Spleen (tissue), 11 donors: ENCODE measurements at regions not wholly inside any gene's neighbourhood (a gene's known extent, or its start where the extent isn't known, plus 50 kb on each side); places are given as distances from the start of the nearest gene placed in this dataset.

Source experiments
- DNase-seq: peaks from one replicate; pipeline ENCODE4 v3.0.0-alpha.2; 2020
- H3K27ac ChIP-seq, 8 donors: fragments of 200-600 bp; sonication (generic) in 7 of 8; 1 replicate in 4 of 8; 2 replicates in 4 of 8; pipeline versions ENCODE4 v1.5.0 to v1.8.0; 2016 to 2021; ENCODE audit warnings: inconsistent platforms in 4 of 8, mild to moderate bottlenecking in 4 of 8, moderate library complexity in 1 of 8
- H3K27me3 ChIP-seq, 7 donors: fragments of 200-600 bp; sonication (generic) in 6 of 7; replicated peaks in 1 of 7; 1 replicate in 4 of 7; 2 replicates in 3 of 7; pipeline versions ENCODE4 v1.5.0 to v1.8.0; 2016 to 2021; ENCODE audit warnings: inconsistent platforms in 3 of 7, mild to moderate bottlenecking in 1 of 7
- H3K36me3 ChIP-seq, 6 donors: fragments of 200-600 bp; sonication (generic) in 5 of 6; 1 replicate in 4 of 6; 2 replicates in 2 of 6; pipeline versions ENCODE4 v1.5.0 to v1.8.0; 2016 to 2021; ENCODE audit warnings: inconsistent platforms in 2 of 6
- H3K4me1 ChIP-seq, 6 donors: fragments of 200-600 bp; sonication (generic) in 5 of 6; 1 replicate in 3 of 6; 2 replicates in 3 of 6; pipeline versions ENCODE4 v1.5.0 to v1.8.0; 2016 to 2021; ENCODE audit warnings: inconsistent platforms in 3 of 6
- H3K4me3 ChIP-seq, 8 donors: fragments of 200-600 bp; sonication (generic) in 7 of 8; 1 replicate in 4 of 8; 2 replicates in 4 of 8; pipeline versions ENCODE4 v1.5.0 to v1.8.0; 2016 to 2021; ENCODE audit warnings: inconsistent platforms in 4 of 8, mild to moderate bottlenecking in 4 of 8, moderate library complexity in 2 of 8
- H3K9me3 ChIP-seq, 8 donors: fragments of 200-600 bp; sonication (generic) in 7 of 8; 1 replicate in 4 of 8; 2 replicates in 4 of 8; pipeline versions ENCODE4 v1.5.0 to v1.8.0; 2016 to 2021; ENCODE audit warnings: inconsistent platforms in 4 of 8
- POLR2A ChIP-seq, 3 donors: fragments of 450-650 bp; IDR thresholded peaks; one replicate each; pipeline ENCODE4 v1.5.1; 2017; ENCODE audit warnings: antibody characterized with exemption in 3 of 3, mild to moderate bottlenecking in 1 of 3
- POLR2AphosphoS5 ChIP-seq, 3 donors: sonication (generic); formaldehyde crosslinking; IDR thresholded peaks; one replicate each; pipeline ENCODE4 v1.5.1; 2017; ENCODE audit warnings: antibody characterized with exemption in 3 of 3
- WGBS, 5 donors: extraction: QIAGEN DNeasy Blood & Tissue Kit in 3 of 5; methylation state at CpG; one replicate each; pipeline versions ENCODE4 v1.1.5 to v1.1.7; 2013 to 2018; 5-methylcytosine and 5-hydroxymethylcytosine counted together
- intact Hi-C: fragments of 100-400 bp; cut with DNase I; formaldehyde crosslinking; loops from one replicate; pipeline ENCODE4 v1.15.0; 2023; ENCODE audit warnings: low total_unique reads
- TF ChIP-seq, protein P1 (sequence below), 11 experiments: fragments of 200-600 bp in 7 of 11; fragments of 450-650 bp in 4 of 11; sonication (generic) in 4 of 11; IDR thresholded peaks in 8 of 11; conservative IDR thresholded peaks in 3 of 11; 1 replicate in 7 of 11; 2 replicates in 4 of 11; pipeline versions ENCODE4 v1.4.0 to v1.8.0; 2016 to 2021; ENCODE audit warnings: antibody characterized with exemption in 11 of 11, inconsistent platforms in 4 of 11, mild to moderate bottlenecking in 1 of 11
- donor health status: healthy with polysubstance abuse.
- donor health status: DM: no; HTN: no; CAD: no; lungs with moderate emphysema.
- donor health status: DM: no; HTN: no; CAD: no.
- donor health status: Bipolar disorder and iron deficiency.
- donor health status: healthy.
- donor health status: DM: no; HTN: no; CAD: no.
- donor health status: DM: yes; HTN: yes; CAD: no.

DNA sequence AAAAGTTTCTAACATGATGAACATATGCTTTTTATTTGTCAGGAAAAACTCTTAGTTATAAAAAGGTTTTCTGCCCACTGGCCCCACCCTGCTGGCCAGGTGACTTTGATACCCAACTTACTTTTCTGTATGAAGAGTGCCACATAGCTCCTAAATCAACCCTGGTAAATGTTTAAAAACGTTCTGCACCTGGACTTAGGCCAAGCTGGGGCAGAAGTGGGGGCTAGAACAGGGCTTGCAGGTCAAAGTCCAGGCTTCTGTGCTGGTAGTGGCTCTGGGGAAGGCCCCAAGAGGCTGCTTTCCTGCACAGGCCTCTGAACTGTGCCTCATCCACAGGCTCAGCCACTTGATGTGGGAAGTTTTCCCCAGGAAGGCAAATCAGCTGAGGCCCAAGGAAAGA lies 171.7 kb downstream of the ANKRD30B start:
- H3K27ac ChIP-seq = no peak overlapping the region
- H3K9me3 ChIP-seq = peaks cover 0 to 8% (median 0%) of the 10 kb centered on the region in 8 donors
- intact Hi-C loops = no loop called here
- no peak for DNase-seq
- no peak overlapping the region for H3K4me3 ChIP-seq
- H3K4me1 ChIP-seq = no peaks in the 10 kb centered on the region
- TF ChIP-seq POLR2AphosphoS5 (IDR thresholded peaks at IDR 0.05) = no peak
- TF ChIP-seq, protein P1, sequence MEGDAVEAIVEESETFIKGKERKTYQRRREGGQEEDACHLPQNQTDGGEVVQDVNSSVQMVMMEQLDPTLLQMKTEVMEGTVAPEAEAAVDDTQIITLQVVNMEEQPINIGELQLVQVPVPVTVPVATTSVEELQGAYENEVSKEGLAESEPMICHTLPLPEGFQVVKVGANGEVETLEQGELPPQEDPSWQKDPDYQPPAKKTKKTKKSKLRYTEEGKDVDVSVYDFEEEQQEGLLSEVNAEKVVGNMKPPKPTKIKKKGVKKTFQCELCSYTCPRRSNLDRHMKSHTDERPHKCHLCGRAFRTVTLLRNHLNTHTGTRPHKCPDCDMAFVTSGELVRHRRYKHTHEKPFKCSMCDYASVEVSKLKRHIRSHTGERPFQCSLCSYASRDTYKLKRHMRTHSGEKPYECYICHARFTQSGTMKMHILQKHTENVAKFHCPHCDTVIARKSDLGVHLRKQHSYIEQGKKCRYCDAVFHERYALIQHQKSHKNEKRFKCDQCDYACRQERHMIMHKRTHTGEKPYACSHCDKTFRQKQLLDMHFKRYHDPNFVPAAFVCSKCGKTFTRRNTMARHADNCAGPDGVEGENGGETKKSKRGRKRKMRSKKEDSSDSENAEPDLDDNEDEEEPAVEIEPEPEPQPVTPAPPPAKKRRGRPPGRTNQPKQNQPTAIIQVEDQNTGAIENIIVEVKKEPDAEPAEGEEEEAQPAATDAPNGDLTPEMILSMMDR (IDR thresholded peaks at IDR 0.05 in 8 of 11, conservative IDR thresholded peaks at IDR 0.05 in 3 of 11) = no peak
- TF ChIP-seq POLR2A (IDR thresholded peaks at IDR 0.05) = no peak
- no peaks in the 10 kb centered on the region for H3K36me3 ChIP-seq
- WGBS, 5 donors = 15 to 31% (median 23%) methylated on average over 1 of the region's 1 CpG
- H3K27me3 ChIP-seq = peaks cover 0 to 4% (median 0%) of the 10 kb centered on the region in 7 donors

DNA sequence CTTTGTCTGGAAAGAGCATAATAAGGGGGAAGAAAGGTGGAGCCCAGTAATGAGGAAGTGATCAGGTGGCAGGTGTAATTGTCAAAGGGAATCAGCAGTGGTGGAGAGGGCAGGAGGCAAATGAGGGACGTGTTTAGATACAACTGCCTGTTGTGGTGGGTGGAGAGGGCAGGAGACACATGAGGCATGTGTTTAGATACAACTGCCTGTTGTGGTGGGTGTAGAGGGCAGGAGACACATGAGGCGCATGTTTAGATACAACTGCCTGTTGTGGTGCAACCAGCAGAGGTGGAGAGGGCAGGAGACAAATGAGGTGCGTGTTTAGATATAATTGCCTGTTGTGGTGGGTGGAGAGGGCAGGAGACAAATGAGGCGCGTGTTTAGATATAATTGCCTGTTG lies 173.1 kb downstream of the ANKRD30B start:
- 85 to 95% (median 86%) methylated on average over 5 of the region's 5 CpGs for WGBS, 5 donors
- H3K27ac ChIP-seq = no peak overlapping the region
- intact Hi-C loops = no loop called here
- peaks cover 0 to 4% (median 0%) of the 10 kb centered on the region in 7 donors for H3K27me3 ChIP-seq
- H3K9me3 ChIP-seq = peaks cover 0 to 8% (median 0%) of the 10 kb centered on the region in 8 donors
- H3K4me3 ChIP-seq = no peak overlapping the region
- TF ChIP-seq, protein P1 (IDR thresholded peaks at IDR 0.05 in 8 of 11, conservative IDR thresholded peaks at IDR 0.05 in 3 of 11) = no peak
- TF ChIP-seq POLR2AphosphoS5 (IDR thresholded peaks at IDR 0.05) (no peak), POLR2A (IDR thresholded peaks at IDR 0.05) (no peak)
- no peaks in the 10 kb centered on the region for H3K4me1 ChIP-seq
- no peak for DNase-seq
- H3K36me3 ChIP-seq = no peaks in the 10 kb centered on the region

DNA sequence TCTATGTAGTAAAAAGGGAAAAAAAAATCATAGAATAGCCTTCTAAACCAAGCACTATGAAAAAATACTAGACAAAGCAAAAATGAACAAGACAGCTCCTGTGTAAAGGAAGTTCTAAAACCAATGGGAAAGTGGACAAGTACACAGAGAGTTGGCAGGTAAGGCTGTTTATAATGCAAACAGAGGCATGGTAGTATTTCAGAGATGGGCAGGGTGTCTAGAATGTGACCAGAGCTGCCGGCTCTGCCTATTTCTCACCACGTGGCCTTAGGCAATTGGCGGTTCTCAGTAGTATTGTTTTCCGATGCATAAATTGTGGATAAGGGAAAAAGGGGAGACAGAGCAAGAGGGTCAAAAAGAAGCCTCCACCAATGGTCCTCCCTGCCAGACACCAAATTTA lies 173.6 kb downstream of the ANKRD30B start:
- Histone ChIP-seq H3K4me1 (no peaks in the 10 kb centered on the region), H3K4me3 (no peak overlapping the region), H3K36me3 (no peaks in the 10 kb centered on the region), H3K9me3 (peaks cover 0 to 8% (median 0%) of the 10 kb centered on the region in 8 donors), H3K27me3 (peaks cover 0 to 4% (median 0%) of the 10 kb centered on the region in 7 donors), H3K27ac (no peak overlapping the region)
- 68 to 89% (median 80%) methylated on average over 4 of the region's 4 CpGs for WGBS, 5 donors
- no peak for TF ChIP-seq POLR2A (IDR thresholded peaks at IDR 0.05)
- no peak for TF ChIP-seq POLR2AphosphoS5 (IDR thresholded peaks at IDR 0.05)
- TF ChIP-seq, protein P1 (IDR thresholded peaks at IDR 0.05 in 8 of 11, conservative IDR thresholded peaks at IDR 0.05 in 3 of 11) = no peak
- no peak for DNase-seq
- intact Hi-C loops = no loop called here

DNA sequence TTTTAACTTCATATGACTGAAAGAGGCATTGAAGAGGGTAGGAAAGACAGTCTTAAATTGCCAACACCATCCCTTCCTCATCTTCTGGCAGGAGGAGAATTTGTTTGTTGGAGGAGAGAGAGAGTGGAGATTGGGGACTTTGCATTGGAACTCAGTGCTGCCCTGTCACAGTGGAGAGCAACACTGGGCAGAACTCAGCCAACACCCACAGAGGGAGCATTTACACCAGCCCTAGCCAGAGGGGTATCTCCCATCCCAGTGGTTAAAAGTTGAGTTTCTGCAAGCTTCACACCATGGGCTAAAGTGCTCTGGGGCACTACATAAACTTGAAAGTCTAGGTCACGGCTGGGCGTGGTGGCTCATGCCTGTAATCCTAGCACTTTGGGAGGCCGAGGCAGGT lies 174.1 kb downstream of the ANKRD30B start:
- H3K27me3 ChIP-seq = peaks cover 0 to 4% (median 0%) of the 10 kb centered on the region in 7 donors
- no peak overlapping the region for H3K27ac ChIP-seq
- intact Hi-C loops = no loop called here
- peaks cover 0 to 8% (median 0%) of the 10 kb centered on the region in 8 donors for H3K9me3 ChIP-seq
- 78 to 94% (median 83%) methylated on average over 3 of the region's 3 CpGs for WGBS, 5 donors
- H3K4me1 ChIP-seq = no peaks in the 10 kb centered on the region
- DNase-seq = no peak
- H3K36me3 ChIP-seq = no peaks in the 10 kb centered on the region
- TF ChIP-seq POLR2A (IDR thresholded peaks at IDR 0.05) = no peak
- no peak for TF ChIP-seq POLR2AphosphoS5 (IDR thresholded peaks at IDR 0.05)
- TF ChIP-seq, protein P1 (IDR thresholded peaks at IDR 0.05 in 8 of 11, conservative IDR thresholded peaks at IDR 0.05 in 3 of 11) = no peak
- no peak overlapping the region for H3K4me3 ChIP-seq
